Neuronal stem cell (in vitro differentiated cells): ENCODE measurements at regions not wholly inside any gene's neighbourhood (a gene's known extent, or its start where the extent isn't known, plus 50 kb on each side); places are given as distances from the start of the nearest gene placed in this dataset.

Experiments
- DNase-seq: peaks from one replicate; pipeline ENCODE4 v3.0.0-alpha.2; 2013; ENCODE audit warnings: low spot score
- H2AFZ ChIP-seq: one replicate; pipeline ENCODE4 v1.6.1; 2013; ENCODE audit warnings: mild to moderate bottlenecking, low read length, inconsistent platforms
- H2AK5ac ChIP-seq: 2 replicates; pipeline ENCODE4 v1.6.1; 2013; ENCODE audit warnings: low read depth, mild to moderate bottlenecking, inconsistent platforms, low read length, moderate library complexity, mixed read lengths
- H2BK120ac ChIP-seq: 2 replicates; pipeline ENCODE4 v1.6.1; 2013; ENCODE audit warnings: low read depth, mild to moderate bottlenecking, inconsistent platforms, low read length, moderate library complexity, mixed read lengths
- H2BK12ac ChIP-seq: one replicate; pipeline ENCODE4 v1.6.1; 2013; ENCODE audit warnings: low read length, inconsistent platforms
- H2BK15ac ChIP-seq: 2 replicates; pipeline ENCODE4 v1.6.1; 2013; ENCODE audit warnings: mild to moderate bottlenecking, low read length, inconsistent platforms, mixed read lengths
- H2BK5ac ChIP-seq: one replicate; pipeline ENCODE4 v1.6.1; 2013; ENCODE audit warnings: inconsistent platforms, mild to moderate bottlenecking, low read length, moderate library complexity
- H3K14ac ChIP-seq: one replicate; pipeline ENCODE4 v1.6.1; 2013; ENCODE audit warnings: low read length, inconsistent platforms
- H3K18ac ChIP-seq: 2 replicates; pipeline ENCODE4 v1.6.1; 2013; ENCODE audit warnings: low read length, inconsistent platforms
- H3K23ac ChIP-seq: 2 replicates; pipeline ENCODE4 v1.6.1; 2013; ENCODE audit warnings: low read depth, mild to moderate bottlenecking, mixed read lengths, low read length, inconsistent platforms; ENCODE audit not compliant: poor library complexity
- H3K27ac ChIP-seq: replicated peaks from 3 replicates; pipeline ENCODE4 v1.5.1; 2013; ENCODE audit warnings: low read length, inconsistent platforms
- H3K27me3 ChIP-seq, 3 experiments: 2 replicates each; pipeline ENCODE4 v1.6.1; 2013; ENCODE audit warnings: low read length in 3 of 3, mild to moderate bottlenecking in 2 of 3, inconsistent platforms in 1 of 3, low read depth in 1 of 3, mixed read lengths in 1 of 3, moderate library complexity in 1 of 3; ENCODE audit not compliant: control insufficient read depth in 3 of 3, insufficient read depth in 3 of 3
- H3K36me3 ChIP-seq, 2 donors: replicated peaks in 1 of 2; 2 replicates each; pipeline ENCODE4 v1.6.1; 2013; ENCODE audit warnings: low read length in 2 of 2; ENCODE audit not compliant: control insufficient read depth in 2 of 2, insufficient read depth in 2 of 2
- H3K4ac ChIP-seq: 2 replicates; pipeline ENCODE4 v1.6.1; 2013; ENCODE audit warnings: inconsistent platforms, mild to moderate bottlenecking, low read length, moderate library complexity
- H3K4me1 ChIP-seq, 2 donors: 1 replicate in 1 of 2; 2 replicates in 1 of 2; pipeline ENCODE4 v1.6.1; 2013; ENCODE audit warnings: low read length in 2 of 2, low read depth in 1 of 2; ENCODE audit not compliant: control insufficient read depth in 2 of 2, insufficient read depth in 1 of 2
- H3K4me2 ChIP-seq: one replicate; pipeline ENCODE4 v1.6.1; 2013; ENCODE audit warnings: mild to moderate bottlenecking, low read length, inconsistent platforms; ENCODE audit not compliant: insufficient read depth, poor library complexity, severe bottlenecking
- H3K4me3 ChIP-seq, 2 donors: 2 replicates each; pipeline ENCODE4 v1.5.1; 2013; ENCODE audit warnings: low read length in 2 of 2, mild to moderate bottlenecking in 2 of 2, inconsistent platforms in 1 of 2, moderate library complexity in 1 of 2
- H3K79me1 ChIP-seq: one replicate; pipeline ENCODE4 v1.6.1; 2013; ENCODE audit warnings: low read depth, mild to moderate bottlenecking, inconsistent platforms, low read length, moderate library complexity
- H3K9ac ChIP-seq: one replicate; pipeline ENCODE4 v1.6.1; 2013; ENCODE audit warnings: mild to moderate bottlenecking, low read depth, low read length, inconsistent platforms; ENCODE audit not compliant: poor library complexity
- H3K9me3 ChIP-seq, 2 donors: replicated peaks in 1 of 2; 2 replicates each; pipeline versions ENCODE3 to v1.6.1; 2013; ENCODE audit warnings: low read length in 2 of 2, mild to moderate bottlenecking in 2 of 2, inconsistent platforms in 1 of 2, low read depth in 1 of 2, mixed read lengths in 1 of 2, moderate library complexity in 1 of 2; ENCODE audit not compliant: control insufficient read depth in 2 of 2, insufficient read depth in 1 of 2
- H4K8ac ChIP-seq: one replicate; pipeline ENCODE4 v1.6.1; 2013; ENCODE audit warnings: low read depth, mild to moderate bottlenecking, inconsistent platforms, low read length, moderate library complexity
- H4K91ac ChIP-seq: one replicate; pipeline ENCODE4 v1.6.1; 2013; ENCODE audit warnings: low read length, low read depth, mild to moderate bottlenecking, inconsistent platforms; ENCODE audit not compliant: poor library complexity
- WGBS, 2 donors: extraction: QIAGEN DNeasy Blood & Tissue Kit; methylation state at CpG; one replicate each; pipeline ENCODE4 v1.1.7; 2013; ENCODE audit warnings: missing lambda C conversion rate in 2 of 2, mixed read lengths in 1 of 2; ENCODE audit not compliant: insufficient read length in 2 of 2, insufficient replicate concordance in 1 of 2; ENCODE audit errors: extremely low coverage in 2 of 2; 5-methylcytosine and 5-hydroxymethylcytosine counted together

GRCh38 chr11:119941636-119942411 is 196.1 kb downstream of the TRIM29 start:
- Histone ChIP-seq H3K4me2 (no peak overlapping the region), H3K27me3 (no peaks in the 10 kb centered on the region), H3K4me1 (peaks cover 0 to 2% of the 10 kb centered on the region in 2 donors), H2BK15ac (no peak overlapping the region), H2AK5ac (no peak overlapping the region), H3K18ac (peak overlapping the region; percentile 35), H2BK5ac (no peak overlapping the region), H3K4me3 (no peak overlapping the region), H3K27ac (no peak overlapping the region), H2AFZ (no peak overlapping the region), H3K79me1 (no peaks in the 10 kb centered on the region), H2BK12ac (no peak overlapping the region), H4K8ac (no peak overlapping the region), H3K4ac (no peak overlapping the region), H4K91ac (no peak overlapping the region), H3K23ac (no peak overlapping the region), H3K9me3 (no peaks in the 10 kb centered on the region), H3K14ac (no peak overlapping the region), H3K9ac (no peak overlapping the region), H2BK120ac (no peak overlapping the region), H3K36me3 (no peaks in the 10 kb centered on the region)
- no CpG with 5 or more reads among the region's 16 CpGs for WGBS, 2 donors
- DNase-seq, result no peak

- no peak overlapping the region for H3K14ac ChIP-seq
- H3K4me1 ChIP-seq, result peaks cover 0 to 2% of the 10 kb centered on the region in 2 donors
- H3K4me3 ChIP-seq, result no peak overlapping the region
- no peaks in the 10 kb centered on the region for H3K79me1 ChIP-seq
- H4K91ac ChIP-seq, result no peak overlapping the region
- no peak overlapping the region for H3K9ac ChIP-seq
- H3K4me2 ChIP-seq, result no peak overlapping the region
- H3K27me3 ChIP-seq, result no peaks in the 10 kb centered on the region
- H3K18ac ChIP-seq, result no peak overlapping the region
- WGBS, 2 donors, result no CpG with 5 or more reads among the region's 6 CpGs
- H2BK15ac ChIP-seq, result no peak overlapping the region
- no peak for DNase-seq
- no peak overlapping the region for H2AFZ ChIP-seq
- no peak overlapping the region for H2BK12ac ChIP-seq
- H3K4ac ChIP-seq, result no peak overlapping the region
- H2AK5ac ChIP-seq, result no peak overlapping the region
- no peaks in the 10 kb centered on the region for H3K9me3 ChIP-seq
- H2BK120ac ChIP-seq, result no peak overlapping the region
- H4K8ac ChIP-seq, result no peak overlapping the region
- no peak overlapping the region for H3K23ac ChIP-seq
- H3K27ac ChIP-seq, result no peak overlapping the region
- H3K36me3 ChIP-seq, result no peaks in the 10 kb centered on the region
- H2BK5ac ChIP-seq, result no peak overlapping the region
These were observed 196.7 kb downstream of the TRIM29 start for GRCh38 chr11:119941171-119941570.

GRCh38 chr11:119940401-119940976 is 197.4 kb downstream of the TRIM29 start:
- no peaks in the 10 kb centered on the region for H3K36me3 ChIP-seq
- DNase-seq, result no peak
- no peak overlapping the region for H2BK12ac ChIP-seq
- H2BK15ac ChIP-seq, result no peak overlapping the region
- no peak overlapping the region for H3K14ac ChIP-seq
- H3K4ac ChIP-seq, result no peak overlapping the region
- H3K9me3 ChIP-seq, result no peaks in the 10 kb centered on the region
- no peak overlapping the region for H3K23ac ChIP-seq
- H2BK5ac ChIP-seq, result no peak overlapping the region
- no peak overlapping the region for H2AFZ ChIP-seq
- no peak overlapping the region for H3K4me3 ChIP-seq
- H3K4me1 ChIP-seq, result peaks cover 0 to 2% of the 10 kb centered on the region in 2 donors
- no peak overlapping the region for H4K8ac ChIP-seq
- no peak overlapping the region for H3K9ac ChIP-seq
- H4K91ac ChIP-seq, result no peak overlapping the region
- no peak overlapping the region for H2BK120ac ChIP-seq
- H3K4me2 ChIP-seq, result no peak overlapping the region
- no peaks in the 10 kb centered on the region for H3K27me3 ChIP-seq
- no peak overlapping the region for H2AK5ac ChIP-seq
- WGBS, 2 donors, result no CpG with 5 or more reads among the region's 7 CpGs
- no peaks in the 10 kb centered on the region for H3K79me1 ChIP-seq
- no peak overlapping the region for H3K18ac ChIP-seq
- H3K27ac ChIP-seq, result no peak overlapping the region

- Histone ChIP-seq H3K18ac (no peak overlapping the region), H3K23ac (no peak overlapping the region), H3K4me2 (no peak overlapping the region), H2BK120ac (no peak overlapping the region), H3K27me3 (no peaks in the 10 kb centered on the region), H2BK5ac (no peak overlapping the region), H3K9me3 (no peaks in the 10 kb centered on the region), H2AK5ac (no peak overlapping the region), H3K4ac (no peak overlapping the region), H4K91ac (no peak overlapping the region), H2BK15ac (no peak overlapping the region), H4K8ac (no peak overlapping the region), H3K79me1 (no peaks in the 10 kb centered on the region), H3K4me3 (no peak overlapping the region), H3K27ac (no peak overlapping the region), H3K9ac (no peak overlapping the region), H3K36me3 (no peaks in the 10 kb centered on the region), H3K4me1 (peaks cover 0 to 2% of the 10 kb centered on the region in 2 donors), H3K14ac (no peak overlapping the region), H2AFZ (no peak overlapping the region), H2BK12ac (no peak overlapping the region)
- no peak for DNase-seq
- no CpG with 5 or more reads among the region's 4 CpGs for WGBS, 2 donors
These were observed 200.5 kb downstream of the TRIM29 start for GRCh38 chr11:119937412-119937811.
